ENCODE measurements at regions not wholly inside any gene's neighbourhood (a gene's known extent, or its start where the extent isn't known, plus 50 kb on each side); places are given as distances from the start of the nearest gene placed in this dataset.

GRCh38 chr2:5791371-5791770 is 99.2 kb downstream of the SOX11 start:
- TF ChIP-seq CTCF (IDR thresholded peaks at IDR 0.05; ENCODE audit: unreplicated experiment), result no peak
- Mint-ChIP-seq H3K4me3 (ENCODE audit: unreplicated experiment) (no peak overlapping the region), H3K9me3 (ENCODE audit: unreplicated experiment) (no peaks in the 10 kb centered on the region), H3K4me1 (ENCODE audit: insufficient read depth, unreplicated experiment) (peaks cover 2% of the 10 kb centered on the region), H3K36me3 (ENCODE audit: insufficient read depth, unreplicated experiment) (no peaks in the 10 kb centered on the region), H3K27me3 (ENCODE audit: insufficient read depth, unreplicated experiment) (no peaks in the 10 kb centered on the region), H3K27ac (ENCODE audit: low read depth, unreplicated experiment) (no peak overlapping the region)
- POLR2A ChIA-PET, result no interaction called here
- no peak for DNase-seq (ENCODE audit: unreplicated experiment)
- BruUV-seq (replicated peaks), result no TSS peak
- intact Hi-C loops (cut with micrococcal nuclease), result no loop called here
- CTCF ChIA-PET, result no interaction called here

- H3K4me3 Mint-ChIP-seq (ENCODE audit: unreplicated experiment), result no peak overlapping the region
- no TSS peak for BruUV-seq (replicated peaks)
- CTCF ChIA-PET, result interaction anchor here (0.7 kb wide), 1 partner anchor 65 kb away, joined by 3 read pairs; no protein-coding TSS in a partner anchor
- no peak overlapping the region for H3K27ac Mint-ChIP-seq (ENCODE audit: low read depth, unreplicated experiment)
- H3K36me3 Mint-ChIP-seq (ENCODE audit: insufficient read depth, unreplicated experiment), result no peaks in the 10 kb centered on the region
- intact Hi-C loops (cut with micrococcal nuclease), result no loop called here
- H3K27me3 Mint-ChIP-seq (ENCODE audit: insufficient read depth, unreplicated experiment), result no peaks in the 10 kb centered on the region
- H3K4me1 Mint-ChIP-seq (ENCODE audit: insufficient read depth, unreplicated experiment), result peaks cover 5% of the 10 kb centered on the region
- no peak for TF ChIP-seq CTCF (IDR thresholded peaks at IDR 0.05; ENCODE audit: unreplicated experiment)
- POLR2A ChIA-PET, result no interaction called here
- no peaks in the 10 kb centered on the region for H3K9me3 Mint-ChIP-seq (ENCODE audit: unreplicated experiment)
- DNase-seq (ENCODE audit: unreplicated experiment), result no peak
Observed at GRCh38 chr2:5794012-5794411, 101.8 kb downstream of the SOX11 start.

GRCh38 chr2:5798084-5798483 is 105.9 kb downstream of the SOX11 start:
- no peaks in the 10 kb centered on the region for H3K36me3 Mint-ChIP-seq (ENCODE audit: insufficient read depth, unreplicated experiment)

GRCh38 chr2:5799348-5799747 is 107.2 kb downstream of the SOX11 start:
- Mint-ChIP-seq H3K27ac (ENCODE audit: low read depth, unreplicated experiment) (no peak overlapping the region), H3K4me1 (ENCODE audit: insufficient read depth, unreplicated experiment) (peaks cover 12% of the 10 kb centered on the region), H3K36me3 (ENCODE audit: insufficient read depth, unreplicated experiment) (no peaks in the 10 kb centered on the region), H3K9me3 (ENCODE audit: unreplicated experiment) (peaks cover 17% of the 10 kb centered on the region), H3K27me3 (ENCODE audit: insufficient read depth, unreplicated experiment) (no peaks in the 10 kb centered on the region), H3K4me3 (ENCODE audit: unreplicated experiment) (no peak overlapping the region)
- no TSS peak for BruUV-seq (replicated peaks)
- no peak for TF ChIP-seq CTCF (IDR thresholded peaks at IDR 0.05; ENCODE audit: unreplicated experiment)
- CTCF ChIA-PET, result no interaction called here
- no peak for DNase-seq (ENCODE audit: unreplicated experiment)
- POLR2A ChIA-PET, result no interaction called here
- intact Hi-C loops (cut with micrococcal nuclease), result no loop called here

More at GRCh38 chr2:5798084-5798483, 105.9 kb downstream of the SOX11 start:
- DNase-seq (ENCODE audit: unreplicated experiment), result no peak
- H3K4me3 Mint-ChIP-seq (ENCODE audit: unreplicated experiment), result no peak overlapping the region
- H3K27ac Mint-ChIP-seq (ENCODE audit: low read depth, unreplicated experiment), result no peak overlapping the region
- intact Hi-C loops (cut with micrococcal nuclease), result no loop called here
- no peak for TF ChIP-seq CTCF (IDR thresholded peaks at IDR 0.05; ENCODE audit: unreplicated experiment)
- H3K27me3 Mint-ChIP-seq (ENCODE audit: insufficient read depth, unreplicated experiment), result no peaks in the 10 kb centered on the region
- no TSS peak for BruUV-seq (replicated peaks)
- peaks cover 5% of the 10 kb centered on the region for H3K4me1 Mint-ChIP-seq (ENCODE audit: insufficient read depth, unreplicated experiment)
- ChIA-PET CTCF (interaction anchor here (0.7 kb wide), 1 partner anchor 117 kb away, joined by 5 read pairs; no protein-coding TSS in a partner anchor), POLR2A (no interaction called here)
- H3K9me3 Mint-ChIP-seq (ENCODE audit: unreplicated experiment), result peaks cover 17% of the 10 kb centered on the region

Data from MCF 10A (cell line).